Loucy (cell line): ENCODE measurements at regions not wholly inside any gene's neighbourhood (a gene's known extent, or its start where the extent isn't known, plus 50 kb on each side); places are given as distances from the start of the nearest gene placed in this dataset.

Experiments
- CTCF ChIP-seq: fragments of 200-600 bp; sonication (generic); conservative IDR thresholded peaks from 2 replicates; pipeline ENCODE4 v1.5.1; 2014; ENCODE audit warnings: mild to moderate bottlenecking, antibody characterized with exemption, low read length
- EZH2phosphoT487 ChIP-seq: fragments of 200-600 bp; IDR thresholded peaks from 2 replicates; pipeline ENCODE4 v1.6.1; 2018; ENCODE audit warnings: antibody characterized with exemption, mild to moderate bottlenecking, moderate library complexity, borderline replicate concordance

- no peak for TF ChIP-seq CTCF
- no peak for TF ChIP-seq EZH2phosphoT487
These were observed 141.4 kb upstream of the PIK3R1 start for GRCh38 chr5:68074048-68074632.
